SK-N-MC (cell line): ENCODE measurements at regions not wholly inside any gene's neighbourhood (a gene's known extent, or its start where the extent isn't known, plus 50 kb on each side); places are given as distances from the start of the nearest gene placed in this dataset.

Experiments used
- EZH2 ChIP-seq: fragments of 200-600 bp; sonication (generic); IDR thresholded peaks from one replicate; pipeline ENCODE4 v1.6.1; 2017; ENCODE audit warnings: antibody characterized with exemption
- POLR2AphosphoS5 ChIP-seq: IDR thresholded peaks from 2 replicates; pipeline ENCODE4 v1.6.1; 2012; ENCODE audit warnings: mild to moderate bottlenecking, low read depth, low read length, borderline replicate concordance

- TF ChIP-seq EZH2: no peak
- no peak for TF ChIP-seq POLR2AphosphoS5
Measured at GRCh38 chr18:22112215-22112614, 57.2 kb upstream of the GATA6 start.
